ENCODE measurements at regions not wholly inside any gene's neighbourhood (a gene's known extent, or its start where the extent isn't known, plus 50 kb on each side); places are given as distances from the start of the nearest gene placed in this dataset.

DNA sequence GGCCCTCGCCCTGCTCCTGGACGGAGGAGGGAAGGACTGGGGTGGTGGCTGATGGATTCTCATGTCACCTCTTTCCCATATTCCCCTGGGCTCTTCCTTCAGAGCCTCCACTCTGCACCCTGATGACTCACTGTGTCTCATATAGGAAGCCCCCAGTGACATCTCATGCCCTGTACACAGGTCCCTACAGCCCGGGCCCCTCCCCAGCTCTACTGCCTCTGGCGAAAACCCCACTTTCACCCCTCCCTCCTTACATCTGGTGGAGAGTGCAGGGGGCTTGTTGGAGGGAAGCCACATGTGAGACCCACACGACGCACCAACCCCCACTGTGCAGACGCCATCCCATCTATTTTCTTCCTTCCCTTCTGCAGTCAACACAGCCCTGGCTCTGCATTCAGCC lies 72.8 kb upstream of the ZNF479 start:
- Histone ChIP-seq H3K9me3 (ENCODE audit: insufficient read depth, low read length) (no peaks in the 10 kb centered on the region), H3K4me2 (ENCODE audit: low read length) (no peak overlapping the region), H3K9ac (ENCODE audit: low read length) (no peak overlapping the region)

DNA sequence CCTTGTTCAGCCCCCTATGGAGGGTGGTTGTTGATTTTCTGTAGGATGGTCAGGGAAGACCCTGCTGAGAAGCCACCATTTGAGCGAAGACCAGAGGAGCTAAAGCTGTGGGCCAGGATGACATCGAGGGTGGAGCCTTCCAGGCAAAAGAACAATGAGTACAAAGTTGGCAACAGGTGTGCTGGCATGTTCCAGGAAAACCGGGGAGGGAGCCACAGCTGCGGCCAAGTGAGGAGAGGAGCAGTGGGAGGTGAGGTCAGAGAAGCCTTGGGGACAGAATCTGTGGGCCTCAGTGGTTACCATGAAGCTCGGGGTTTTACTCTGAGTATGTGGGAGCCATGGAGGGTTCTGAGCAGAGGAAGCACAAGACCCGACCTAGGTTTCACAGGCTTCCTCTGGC lies 75.6 kb upstream of the ZNF479 start:
- Histone ChIP-seq H3K4me1 (ENCODE audit: low read length) (no peaks in the 10 kb centered on the region), H3K27me3 (ENCODE audit: low read depth, low read length) (no peaks in the 10 kb centered on the region), H3K4me3 (ENCODE audit: low read length) (no peak overlapping the region), H4K20me1 (ENCODE audit: insufficient read depth, low read length) (no peaks in the 10 kb centered on the region), H3K9ac (ENCODE audit: low read length) (no peak overlapping the region), H3K79me2 (ENCODE audit: low read length) (no peaks in the 10 kb centered on the region), H3K4me2 (ENCODE audit: low read length) (no peak overlapping the region), H3K27ac (ENCODE audit: low read length) (no peak overlapping the region), H2AFZ (ENCODE audit: low read depth, low read length) (no peak overlapping the region), H3K36me3 (replicated peaks; ENCODE audit: low read depth, low read length) (no peaks in the 10 kb centered on the region), H3K9me3 (ENCODE audit: insufficient read depth, low read length) (no peaks in the 10 kb centered on the region)
- no peak for TF ChIP-seq EZH2phosphoT487 (IDR thresholded peaks at IDR 0.05; ENCODE audit: low read depth)
- TF ChIP-seq, protein P1, sequence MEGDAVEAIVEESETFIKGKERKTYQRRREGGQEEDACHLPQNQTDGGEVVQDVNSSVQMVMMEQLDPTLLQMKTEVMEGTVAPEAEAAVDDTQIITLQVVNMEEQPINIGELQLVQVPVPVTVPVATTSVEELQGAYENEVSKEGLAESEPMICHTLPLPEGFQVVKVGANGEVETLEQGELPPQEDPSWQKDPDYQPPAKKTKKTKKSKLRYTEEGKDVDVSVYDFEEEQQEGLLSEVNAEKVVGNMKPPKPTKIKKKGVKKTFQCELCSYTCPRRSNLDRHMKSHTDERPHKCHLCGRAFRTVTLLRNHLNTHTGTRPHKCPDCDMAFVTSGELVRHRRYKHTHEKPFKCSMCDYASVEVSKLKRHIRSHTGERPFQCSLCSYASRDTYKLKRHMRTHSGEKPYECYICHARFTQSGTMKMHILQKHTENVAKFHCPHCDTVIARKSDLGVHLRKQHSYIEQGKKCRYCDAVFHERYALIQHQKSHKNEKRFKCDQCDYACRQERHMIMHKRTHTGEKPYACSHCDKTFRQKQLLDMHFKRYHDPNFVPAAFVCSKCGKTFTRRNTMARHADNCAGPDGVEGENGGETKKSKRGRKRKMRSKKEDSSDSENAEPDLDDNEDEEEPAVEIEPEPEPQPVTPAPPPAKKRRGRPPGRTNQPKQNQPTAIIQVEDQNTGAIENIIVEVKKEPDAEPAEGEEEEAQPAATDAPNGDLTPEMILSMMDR (IDR thresholded peaks at IDR 0.05; ENCODE audit: low read depth, low read length), result no peak

More for the DNA sequence above, 72.8 kb upstream of the ZNF479 start:
- no peaks in the 10 kb centered on the region for H3K79me2 ChIP-seq (ENCODE audit: low read length)
- no peak overlapping the region for H3K4me3 ChIP-seq (ENCODE audit: low read length)
- no peak overlapping the region for H3K27ac ChIP-seq (ENCODE audit: low read length)
- no peaks in the 10 kb centered on the region for H3K27me3 ChIP-seq (ENCODE audit: low read depth, low read length)
- no peaks in the 10 kb centered on the region for H3K4me1 ChIP-seq (ENCODE audit: low read length)
- H4K20me1 ChIP-seq (ENCODE audit: insufficient read depth, low read length), result no peaks in the 10 kb centered on the region
- no peak for TF ChIP-seq EZH2phosphoT487 (IDR thresholded peaks at IDR 0.05; ENCODE audit: low read depth)
- TF ChIP-seq, protein P1 (IDR thresholded peaks at IDR 0.05; ENCODE audit: low read depth, low read length), result no peak
- H2AFZ ChIP-seq (ENCODE audit: low read depth, low read length), result no peak overlapping the region
- no peaks in the 10 kb centered on the region for H3K36me3 ChIP-seq (replicated peaks; ENCODE audit: low read depth, low read length)

DNA sequence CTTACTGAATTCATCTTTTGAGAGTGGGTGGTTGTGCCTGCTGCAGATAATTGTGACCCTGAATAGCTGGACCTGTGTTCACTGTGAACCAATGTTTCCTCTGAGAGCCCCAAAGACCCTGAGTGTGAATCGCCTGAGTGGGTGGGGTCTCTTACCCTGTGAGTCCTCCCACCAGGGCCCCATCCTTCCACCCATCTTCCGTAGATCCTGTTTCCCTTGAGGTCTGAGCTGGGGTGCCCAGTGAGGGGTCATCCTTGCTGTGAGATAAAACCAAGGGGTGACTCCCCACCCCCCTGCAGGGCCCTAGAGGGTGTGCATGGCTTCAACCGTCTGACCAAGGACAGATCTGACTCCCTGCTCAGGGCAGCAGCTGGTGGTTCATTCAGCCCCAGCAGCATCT lies 78.0 kb upstream of the ZNF479 start:
- no peaks in the 10 kb centered on the region for H3K27me3 ChIP-seq (ENCODE audit: low read depth, low read length)
- TF ChIP-seq, protein P1 (IDR thresholded peaks at IDR 0.05; ENCODE audit: low read depth, low read length), result no peak
- no peak for TF ChIP-seq EZH2phosphoT487 (IDR thresholded peaks at IDR 0.05; ENCODE audit: low read depth)
- no peak overlapping the region for H3K27ac ChIP-seq (ENCODE audit: low read length)
- no peak overlapping the region for H3K4me2 ChIP-seq (ENCODE audit: low read length)
- no peaks in the 10 kb centered on the region for H3K4me1 ChIP-seq (ENCODE audit: low read length)
- H3K9me3 ChIP-seq (ENCODE audit: insufficient read depth, low read length), result no peaks in the 10 kb centered on the region
- H3K9ac ChIP-seq (ENCODE audit: low read length), result no peak overlapping the region
- no peaks in the 10 kb centered on the region for H3K36me3 ChIP-seq (replicated peaks; ENCODE audit: low read depth, low read length)
- H3K79me2 ChIP-seq (ENCODE audit: low read length), result no peaks in the 10 kb centered on the region
- no peak overlapping the region for H2AFZ ChIP-seq (ENCODE audit: low read depth, low read length)
- H3K4me3 ChIP-seq (ENCODE audit: low read length), result no peak overlapping the region
- no peaks in the 10 kb centered on the region for H4K20me1 ChIP-seq (ENCODE audit: insufficient read depth, low read length)

DNA sequence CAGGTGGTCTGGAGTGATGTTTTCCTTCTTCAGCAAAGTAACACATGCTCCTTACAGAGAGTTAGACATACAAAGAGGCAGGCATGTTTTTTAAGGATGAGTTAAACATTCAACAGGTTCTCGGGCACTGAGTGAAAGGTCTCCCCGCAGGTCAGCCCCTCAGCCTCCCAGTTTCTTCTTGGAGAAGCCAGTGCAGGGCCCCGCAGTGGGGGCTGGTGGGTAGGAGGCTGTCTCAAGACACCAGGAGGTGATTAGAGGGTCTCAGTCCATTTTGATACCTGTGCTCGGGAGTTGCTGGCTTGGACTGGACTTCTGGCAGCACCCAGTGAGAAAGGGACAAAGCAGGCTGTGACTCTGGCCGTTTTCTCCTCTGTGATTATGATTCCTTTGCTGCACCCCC lies 78.6 kb upstream of the ZNF479 start:
- Histone ChIP-seq H2AFZ (ENCODE audit: low read depth, low read length) (no peak overlapping the region), H3K4me1 (ENCODE audit: low read length) (no peaks in the 10 kb centered on the region), H3K79me2 (ENCODE audit: low read length) (no peaks in the 10 kb centered on the region), H3K4me2 (ENCODE audit: low read length) (no peak overlapping the region), H3K27ac (ENCODE audit: low read length) (no peak overlapping the region), H3K4me3 (ENCODE audit: low read length) (no peak overlapping the region), H3K9me3 (ENCODE audit: insufficient read depth, low read length) (no peaks in the 10 kb centered on the region), H3K36me3 (replicated peaks; ENCODE audit: low read depth, low read length) (no peaks in the 10 kb centered on the region), H4K20me1 (ENCODE audit: insufficient read depth, low read length) (no peaks in the 10 kb centered on the region), H3K27me3 (ENCODE audit: low read depth, low read length) (no peaks in the 10 kb centered on the region), H3K9ac (ENCODE audit: low read length) (no peak overlapping the region)
- TF ChIP-seq, protein P1 (IDR thresholded peaks at IDR 0.05; ENCODE audit: low read depth, low read length), result no peak
- TF ChIP-seq EZH2phosphoT487 (IDR thresholded peaks at IDR 0.05; ENCODE audit: low read depth), result no peak

Data from OCI-LY3 (cell line).